Suppressor macrophage treated with lipopolysaccharide for 4 hours (primary cell): ENCODE measurements at regions not wholly inside any gene's neighbourhood (a gene's known extent, or its start where the extent isn't known, plus 50 kb on each side); places are given as distances from the start of the nearest gene placed in this dataset.
"Not testable (repeated sequence)": the region's sequence is repeated elsewhere in the genome, so short reads cannot be mapped to it uniquely, and the experiment has no call there.

Experiments used
- DNase-seq: peaks from one replicate; pipeline ENCODE4 v3.0.0-alpha.2; 2020

- no peak for DNase-seq
These were observed 598.1 kb downstream of the SH2D4B start for GRCh38 chr10:81135851-81136250.

- no peak for DNase-seq
These were observed 598.6 kb downstream of the SH2D4B start for GRCh38 chr10:81136261-81136660.

- no peak for DNase-seq
These were observed 608.3 kb downstream of the SH2D4B start for GRCh38 chr10:81145975-81146374.

GRCh38 chr10:81146436-81146835 lies 608.7 kb downstream of the SH2D4B start:
- no peak for DNase-seq

- no peak for DNase-seq
These were observed 615.0 kb downstream of the SH2D4B start for GRCh38 chr10:81152656-81153055.

- DNase-seq = no peak
These were observed 620.0 kb downstream of the SH2D4B start for GRCh38 chr10:81157681-81158080.

- no peak for DNase-seq
These were observed 640.0 kb downstream of the SH2D4B start for GRCh38 chr10:81177651-81178244.

- DNase-seq = no peak
These were observed 641.6 kb downstream of the SH2D4B start for GRCh38 chr10:81179324-81179723.

GRCh38 chr10:81179805-81180452 lies 642.2 kb downstream of the SH2D4B start:
- peak; percentile 15 for DNase-seq

- no peak for DNase-seq
These were observed 644.6 kb downstream of the SH2D4B start for GRCh38 chr10:81182296-81182695.

GRCh38 chr10:81192221-81192788 lies 654.6 kb downstream of the SH2D4B start:
- DNase-seq = no peak

GRCh38 chr10:81200801-81201200 lies 663.1 kb downstream of the SH2D4B start:
- DNase-seq = no peak

GRCh38 chr10:81207359-81207758 lies 667.6 kb upstream of the NRG3 start:
- DNase-seq = not testable (repeated sequence)

GRCh38 chr10:81213370-81213769 lies 661.6 kb upstream of the NRG3 start:
- no peak for DNase-seq

GRCh38 chr10:81215498-81215897 lies 659.5 kb upstream of the NRG3 start:
- DNase-seq = no peak

- no peak for DNase-seq
These were observed 658.0 kb upstream of the NRG3 start for GRCh38 chr10:81216949-81217348.

- DNase-seq = no peak
These were observed 656.7 kb upstream of the NRG3 start for GRCh38 chr10:81218307-81218706.

GRCh38 chr10:81219758-81220157 lies 655.2 kb upstream of the NRG3 start:
- no peak for DNase-seq

GRCh38 chr10:81248886-81249285 lies 626.1 kb upstream of the NRG3 start:
- DNase-seq = no peak

- no peak for DNase-seq
These were observed 623.4 kb upstream of the NRG3 start for GRCh38 chr10:81251457-81252115.

GRCh38 chr10:81264991-81265390 lies 610.0 kb upstream of the NRG3 start:
- not testable (repeated sequence) for DNase-seq

GRCh38 chr10:81270051-81270450 lies 604.9 kb upstream of the NRG3 start:
- DNase-seq = no peak

- no peak for DNase-seq
These were observed 594.2 kb upstream of the NRG3 start for GRCh38 chr10:81280497-81281479.
